ENCODE measurements at regions not wholly inside any gene's neighbourhood (a gene's known extent, or its start where the extent isn't known, plus 50 kb on each side); places are given as distances from the start of the nearest gene placed in this dataset.
A peak's percentile ranks its signal among the peaks of the same experiment; 100 is the strongest.

DNA sequence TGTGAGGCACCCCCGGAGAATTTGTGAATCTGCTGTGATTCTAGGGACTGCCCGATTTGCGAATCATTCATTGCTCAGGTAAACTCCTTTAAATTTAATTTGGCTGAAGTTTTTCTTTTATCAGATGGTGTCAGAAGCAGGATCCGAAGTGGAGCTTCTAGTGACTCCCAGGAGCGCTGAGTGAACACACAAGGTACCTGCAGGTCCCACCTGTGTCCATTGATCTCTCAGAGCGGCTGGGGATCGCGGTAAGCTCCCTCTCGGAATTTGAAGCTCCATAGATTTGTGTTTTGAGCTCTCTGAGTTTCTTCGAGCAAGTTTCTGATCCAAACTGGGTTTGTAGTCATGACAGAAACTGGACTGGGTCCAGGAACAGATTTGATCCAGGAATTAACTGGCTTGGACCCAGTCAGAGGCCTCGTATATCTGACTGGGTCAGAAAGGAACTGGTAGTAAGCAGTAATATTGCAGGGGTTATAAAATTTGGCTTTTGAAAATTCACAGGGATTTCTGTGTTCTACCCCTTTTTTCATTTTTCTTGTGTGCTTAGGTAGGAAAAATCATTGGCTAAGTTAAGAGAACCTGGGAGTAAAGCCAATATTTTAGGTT is 56.2 kb upstream of the EDEM3 start:
- Histone ChIP-seq H3K27me3 (no peaks in the 10 kb centered on the region), H3K36me3 (no peaks in the 10 kb centered on the region), H3K27ac (peak overlapping the region; percentile 39 to 78 (median 63)), H3K9me3 (no peaks in the 10 kb centered on the region), H3K4me3 (no peak overlapping the region), H3K4me1 (peaks cover 0 to 20% (median 4%) of the 10 kb centered on the region in 4 donors)
- intact Hi-C loops (cut with DNase I; ENCODE audit: low total_unique reads) (no loop called here), in situ Hi-C loops (cut with MboI; ENCODE audit: low pct_ligation_motif_present in 1 of 4, low pct_unique_long_range_greater_than_20kb in 1 of 4, low sequenced_read_pairs in 3 of 4) (loop anchor here (25.0 kb wide), 2 partner anchors 351 to 876 kb away; partner anchors contain the start of genes SWT1 (in 3 of the 4) and TRMT1L (in 3 of the 4))
- TF ChIP-seq POLR2A (IDR thresholded peaks at IDR 0.05) (no peak), POLR2AphosphoS5 (IDR thresholded peaks at IDR 0.05) (no peak), EP300 (IDR thresholded peaks at IDR 0.05; ENCODE audit: low read depth) (no peak)
- TF ChIP-seq, protein P1, sequence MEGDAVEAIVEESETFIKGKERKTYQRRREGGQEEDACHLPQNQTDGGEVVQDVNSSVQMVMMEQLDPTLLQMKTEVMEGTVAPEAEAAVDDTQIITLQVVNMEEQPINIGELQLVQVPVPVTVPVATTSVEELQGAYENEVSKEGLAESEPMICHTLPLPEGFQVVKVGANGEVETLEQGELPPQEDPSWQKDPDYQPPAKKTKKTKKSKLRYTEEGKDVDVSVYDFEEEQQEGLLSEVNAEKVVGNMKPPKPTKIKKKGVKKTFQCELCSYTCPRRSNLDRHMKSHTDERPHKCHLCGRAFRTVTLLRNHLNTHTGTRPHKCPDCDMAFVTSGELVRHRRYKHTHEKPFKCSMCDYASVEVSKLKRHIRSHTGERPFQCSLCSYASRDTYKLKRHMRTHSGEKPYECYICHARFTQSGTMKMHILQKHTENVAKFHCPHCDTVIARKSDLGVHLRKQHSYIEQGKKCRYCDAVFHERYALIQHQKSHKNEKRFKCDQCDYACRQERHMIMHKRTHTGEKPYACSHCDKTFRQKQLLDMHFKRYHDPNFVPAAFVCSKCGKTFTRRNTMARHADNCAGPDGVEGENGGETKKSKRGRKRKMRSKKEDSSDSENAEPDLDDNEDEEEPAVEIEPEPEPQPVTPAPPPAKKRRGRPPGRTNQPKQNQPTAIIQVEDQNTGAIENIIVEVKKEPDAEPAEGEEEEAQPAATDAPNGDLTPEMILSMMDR (IDR thresholded peaks at IDR 0.05): no peak
- DNase-seq: no peak
- 77 to 82% methylated on average over 4 to 11 of the region's 11 CpGs for WGBS, 2 donors (ENCODE audit: low coverage in 1 of 2)

DNA sequence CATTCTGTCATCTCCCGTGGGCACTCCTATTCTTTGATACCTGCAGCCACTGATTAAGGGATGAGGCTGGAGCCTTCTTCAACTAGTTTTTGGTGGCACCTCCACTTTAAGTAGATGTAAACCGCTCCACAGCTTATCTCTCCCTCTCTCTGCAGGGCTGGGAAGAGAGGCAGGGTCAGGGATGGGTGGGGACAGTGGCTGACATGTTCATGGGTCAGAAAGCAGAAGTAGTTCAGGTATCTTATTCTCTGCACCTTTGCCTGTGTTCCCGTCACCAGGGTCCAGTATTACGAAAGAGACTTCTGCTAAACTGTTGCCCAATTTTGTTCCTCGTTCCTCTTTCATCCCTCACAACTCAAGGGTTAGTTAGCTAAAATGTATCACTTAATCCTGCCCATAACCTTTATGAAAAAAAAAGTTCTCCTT is 51.7 kb upstream of the EDEM3 start:
- WGBS, 2 donors (ENCODE audit: low coverage in 1 of 2): 80 to 95% methylated on average over 2 to 5 of the region's 5 CpGs
- Histone ChIP-seq H3K27me3 (no peaks in the 10 kb centered on the region), H3K9me3 (no peaks in the 10 kb centered on the region), H3K27ac (peak overlapping the region in 2 of 4 donors; percentile 2 to 42), H3K36me3 (no peaks in the 10 kb centered on the region), H3K4me1 (peaks cover 4 to 25% (median 5%) of the 10 kb centered on the region in 4 donors), H3K4me3 (no peak overlapping the region)
- DNase-seq: no peak
- no peak for TF ChIP-seq POLR2A (IDR thresholded peaks at IDR 0.05)
- no peak for TF ChIP-seq POLR2AphosphoS5 (IDR thresholded peaks at IDR 0.05)
- no peak for TF ChIP-seq EP300 (IDR thresholded peaks at IDR 0.05; ENCODE audit: low read depth)
- TF ChIP-seq, protein P1 (IDR thresholded peaks at IDR 0.05): no peak
- in situ Hi-C loops (cut with MboI; ENCODE audit: low pct_ligation_motif_present in 1 of 4, low pct_unique_long_range_greater_than_20kb in 1 of 4, low sequenced_read_pairs in 3 of 4) (loop anchor here (5.0 to 25.0 kb wide), 3 partner anchors 176 to 881 kb away; partner anchors contain the start of genes SWT1 (in 3 of the 4) and TRMT1L (in 3 of the 4)), intact Hi-C loops (cut with DNase I; ENCODE audit: low total_unique reads) (loop anchor here (10.0 kb wide), 1 partner anchor 368 kb away; no protein-coding TSS in a partner anchor)

DNA sequence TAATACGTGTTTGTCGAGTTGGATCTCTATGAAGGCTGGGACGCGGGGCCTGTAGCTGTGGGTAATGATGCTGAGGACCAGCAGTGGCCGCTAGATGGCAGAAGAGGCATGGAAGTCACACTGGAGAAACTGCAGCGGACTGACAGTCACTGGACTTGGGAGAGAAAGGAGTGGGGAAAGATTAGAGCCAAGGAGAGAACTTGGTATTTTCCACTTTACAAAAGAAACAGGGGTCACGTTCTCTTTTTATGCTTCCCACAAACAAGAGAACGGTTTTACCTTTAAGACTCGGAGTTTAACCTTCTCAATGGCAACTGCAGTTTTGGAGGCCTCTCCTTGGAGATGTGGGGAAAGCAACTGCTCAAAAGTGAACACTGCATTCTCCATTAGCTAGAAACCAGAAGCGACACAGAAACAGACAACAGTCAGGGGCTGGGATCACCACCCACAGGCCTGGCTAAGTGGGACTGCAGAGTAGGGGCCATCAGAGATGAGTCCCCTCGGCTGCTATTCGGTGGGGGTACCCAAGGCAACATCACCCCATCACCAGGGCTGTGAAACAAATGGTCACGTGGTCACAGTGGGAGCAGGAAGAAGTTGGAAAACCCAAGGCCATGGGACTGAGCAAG is 51.1 kb upstream of the EDEM3 start:
- peaks cover 3 to 20% (median 4%) of the 10 kb centered on the region in 4 donors for H3K4me1 ChIP-seq
- WGBS, 2 donors (ENCODE audit: low coverage in 1 of 2): 5 to 30% methylated on average over 4 to 13 of the region's 13 CpGs
- H3K36me3 ChIP-seq: no peaks in the 10 kb centered on the region
- in situ Hi-C loops (cut with MboI; ENCODE audit: low pct_ligation_motif_present in 1 of 4, low pct_unique_long_range_greater_than_20kb in 1 of 4, low sequenced_read_pairs in 3 of 4) (loop anchor here (5.0 to 25.0 kb wide), 3 partner anchors 177 to 882 kb away; partner anchors contain the start of genes SWT1 (in 3 of the 4) and TRMT1L (in 3 of the 4)), intact Hi-C loops (cut with DNase I; ENCODE audit: low total_unique reads) (loop anchor here (2.0 to 10.0 kb wide), 2 partner anchors 177 to 369 kb away; no protein-coding TSS in a partner anchor)
- TF ChIP-seq EP300 (IDR thresholded peaks at IDR 0.05; ENCODE audit: low read depth): no peak
- TF ChIP-seq, protein P1 (IDR thresholded peaks at IDR 0.05): peak; percentile 88 to 97 (median 89)
- H3K4me3 ChIP-seq: no peak overlapping the region
- peak overlapping the region in 3 of 4 donors; percentile 2 to 42 (median 16) for H3K27ac ChIP-seq
- no peaks in the 10 kb centered on the region for H3K27me3 ChIP-seq
- H3K9me3 ChIP-seq: no peaks in the 10 kb centered on the region
- DNase-seq: peak; percentile 91

Small RNAs in the stretch of these regions (small RNA-seq; reads per million reads assigned to genes)
- gene RNU7-13P: 0 reads per million in 4 donors
